IPS-NIHi11 (cell line): ENCODE measurements at regions not wholly inside any gene's neighbourhood (a gene's known extent, or its start where the extent isn't known, plus 50 kb on each side); places are given as distances from the start of the nearest gene placed in this dataset.
"Not testable (repeated sequence)": the region's sequence is repeated elsewhere in the genome, so short reads cannot be mapped to it uniquely, and the experiment has no call there.

ENCODE experiments used
- DNase-seq: peaks from one replicate; pipeline ENCODE4 v3.0.0; 2012; ENCODE audit warnings: mixed read lengths, low spot score

DNA sequence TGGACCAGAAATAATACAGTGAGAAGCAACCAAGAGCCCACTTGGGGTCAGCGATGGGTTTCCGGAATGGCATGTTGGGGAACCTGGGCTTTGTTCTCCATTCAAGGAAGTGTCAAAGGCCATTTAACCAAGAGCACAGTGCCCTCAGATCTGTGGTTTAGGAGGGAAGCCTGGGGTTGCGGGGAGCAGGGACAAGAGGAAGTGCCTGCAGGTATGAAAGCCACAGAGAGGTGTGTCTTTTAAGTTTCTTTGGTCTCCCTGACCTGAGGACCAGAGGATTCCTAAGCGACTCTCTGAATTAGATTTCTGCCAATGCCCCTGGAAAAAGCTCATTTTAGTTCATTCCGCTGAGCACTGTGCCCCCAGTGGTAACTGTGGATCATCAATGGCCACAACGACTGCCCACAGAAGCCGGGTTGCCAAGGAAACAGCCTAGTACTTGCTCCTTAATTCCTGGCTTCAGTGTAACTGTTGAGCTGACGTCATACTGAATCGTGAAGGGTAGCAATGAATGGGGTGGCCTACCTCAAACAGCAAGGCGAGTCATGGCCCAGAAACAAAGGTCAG is 107.3 kb upstream of the SPIN1 start:
- DNase-seq: peak; percentile 34

- DNase-seq: no peak
Observed at GRCh38 chr9:88278036-88278435, 110.2 kb upstream of the SPIN1 start.

- DNase-seq: no peak
Observed at GRCh38 chr9:88274078-88274477, 114.2 kb upstream of the SPIN1 start.

DNA sequence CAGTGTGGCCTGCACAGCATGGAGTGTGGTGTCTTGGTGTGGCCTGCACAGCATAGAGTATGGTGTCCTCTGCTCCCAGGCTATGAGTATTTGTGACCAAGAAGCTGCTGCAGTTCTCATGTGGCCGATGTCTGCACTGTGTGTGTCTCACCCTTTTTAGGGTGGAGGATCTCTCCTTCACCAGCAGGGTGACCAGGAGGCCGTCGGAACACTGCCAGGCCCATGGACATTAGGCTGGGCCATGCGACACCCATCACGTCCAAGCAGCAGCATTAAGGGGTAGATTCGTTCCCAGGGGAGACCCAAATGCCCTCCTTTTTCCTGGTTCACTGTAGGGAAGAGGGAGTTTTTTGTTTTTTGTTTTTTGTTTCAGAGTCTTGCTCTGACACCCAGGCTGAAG is 115.3 kb upstream of the SPIN1 start:
- DNase-seq: peak; percentile 29

DNA sequence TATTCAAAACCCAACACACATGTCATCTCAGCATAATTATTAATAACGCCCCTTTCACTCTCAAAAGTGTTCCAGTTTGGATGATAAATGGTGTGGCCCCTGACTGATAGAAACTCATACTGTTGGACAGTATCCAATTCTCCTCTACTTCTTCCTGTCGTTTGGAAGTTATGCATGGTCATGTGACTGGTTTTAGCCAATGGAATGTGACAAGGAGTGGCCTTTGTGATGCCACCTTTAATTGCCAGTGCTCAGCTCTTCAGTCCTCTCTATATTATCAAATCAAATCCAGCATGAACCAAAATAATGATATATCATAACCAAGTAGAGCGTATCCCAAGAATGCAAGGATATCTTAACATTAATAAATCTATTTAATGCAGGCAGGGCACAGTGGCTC is 117.8 kb upstream of the SPIN1 start:
- DNase-seq: no peak

GRCh38 chr9:88268886-88269285 is 119.4 kb upstream of the SPIN1 start:
- DNase-seq: no peak

DNA sequence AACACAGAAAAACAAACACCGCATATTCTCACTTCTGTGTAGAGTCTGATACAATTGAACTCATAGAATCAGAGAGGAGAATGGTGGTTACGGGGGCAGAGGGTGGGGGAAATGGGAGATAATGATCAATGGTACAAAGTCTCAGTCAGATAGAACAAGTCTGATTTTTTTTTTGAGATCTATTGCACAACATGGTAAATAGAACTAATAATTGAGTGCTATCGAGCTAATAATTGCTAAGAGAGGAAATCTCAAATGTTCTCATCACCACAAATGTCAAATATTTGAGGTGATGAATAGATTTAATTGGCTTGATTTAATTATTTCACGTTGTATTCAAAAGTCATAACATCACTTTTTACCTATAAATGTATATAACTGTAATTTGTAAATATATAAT is 121.0 kb upstream of the SPIN1 start:
- no peak for DNase-seq

- no peak for DNase-seq
Observed at GRCh38 chr9:88266416-88266815, 121.8 kb upstream of the SPIN1 start.

- no peak for DNase-seq
Observed at GRCh38 chr9:88259001-88259400, 120.7 kb upstream of the SPATA31C2 start.

DNA sequence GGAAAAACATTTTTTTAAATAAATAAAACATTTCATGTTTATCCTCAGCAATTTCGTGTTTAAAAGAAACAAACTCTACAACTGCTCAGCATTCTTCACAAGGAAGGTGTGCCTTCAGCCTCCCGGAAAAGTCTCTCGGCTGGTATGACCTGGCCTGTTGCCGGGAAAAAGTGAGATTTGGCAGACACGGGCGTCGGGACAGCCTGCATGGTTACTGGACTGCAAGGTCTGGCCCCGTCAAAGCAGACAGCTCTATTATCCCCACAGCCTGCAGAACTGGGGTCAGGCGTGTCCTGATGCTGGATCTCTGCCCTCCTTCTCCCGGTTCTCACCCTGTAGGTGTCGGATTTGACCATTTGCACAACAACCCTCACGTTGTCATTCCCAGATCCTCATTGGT is 120.3 kb upstream of the SPATA31C2 start:
- peak; percentile 45 for DNase-seq

- peak; percentile 60 for DNase-seq
Observed at GRCh38 chr9:88258024-88258423, 119.7 kb upstream of the SPATA31C2 start.

GRCh38 chr9:88256216-88256615 is 117.9 kb upstream of the SPATA31C2 start:
- DNase-seq: no peak

DNA sequence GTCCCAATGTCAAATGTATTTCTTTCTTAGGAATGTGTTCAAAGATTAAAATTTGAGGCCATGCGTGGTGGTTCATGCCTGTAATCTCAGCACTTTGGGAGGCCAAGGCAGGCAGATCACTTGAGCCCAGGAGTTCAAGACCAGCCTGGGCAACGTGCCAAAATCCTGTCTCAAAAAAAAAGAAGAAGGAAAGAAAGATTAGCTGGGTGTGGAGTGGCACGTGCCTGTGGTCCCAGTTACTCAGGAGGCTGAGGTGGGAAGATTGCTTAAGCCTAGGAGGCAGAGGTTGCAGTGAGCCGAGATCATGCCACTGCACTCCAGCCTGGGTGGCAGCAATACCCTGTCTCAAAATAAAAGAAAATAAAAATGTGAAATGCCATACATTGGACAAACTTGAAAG is 117.5 kb upstream of the SPATA31C2 start:
- DNase-seq: not testable (repeated sequence)

GRCh38 chr9:88251903-88252302 is 113.6 kb upstream of the SPATA31C2 start:
- DNase-seq: no peak

DNA sequence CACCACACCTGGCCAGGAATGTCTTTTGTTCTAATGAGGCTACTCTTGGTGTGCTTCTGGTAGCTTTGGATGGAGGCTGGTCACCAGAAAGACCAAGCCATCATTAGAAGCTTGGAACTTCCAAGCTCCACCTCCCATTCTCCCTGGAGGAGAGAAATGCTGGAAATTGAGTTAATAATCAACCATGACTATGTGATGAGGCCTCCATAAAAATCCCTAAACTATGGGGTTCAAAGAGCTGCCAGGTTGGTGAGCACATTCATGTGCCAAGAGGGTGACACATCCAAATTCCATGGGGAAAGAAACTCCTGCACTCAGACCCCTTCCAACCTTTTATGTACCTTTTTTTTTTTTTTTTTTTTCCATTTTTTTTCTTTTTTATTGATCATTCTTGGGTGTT is 105.5 kb upstream of the SPATA31C2 start:
- DNase-seq: no peak

DNA sequence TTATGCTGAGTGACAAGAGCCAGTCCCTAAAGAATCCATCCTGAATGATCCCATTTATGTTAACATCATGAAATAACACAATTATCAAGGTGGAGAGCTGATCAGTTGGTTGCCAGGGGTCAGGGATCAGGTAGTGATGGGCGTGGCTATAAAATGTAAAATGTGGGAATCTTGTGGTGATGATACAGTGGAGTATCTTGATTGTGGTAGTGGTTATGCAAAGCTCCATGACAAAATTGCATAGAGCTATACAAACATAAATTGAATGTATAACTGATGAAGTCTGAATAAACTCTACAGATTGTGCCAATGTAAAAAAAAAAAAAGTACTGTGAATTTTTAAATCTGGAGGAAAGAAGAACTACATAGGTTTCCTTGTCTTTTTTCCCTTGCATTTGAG is 104.6 kb upstream of the SPATA31C2 start:
- no peak for DNase-seq

DNA sequence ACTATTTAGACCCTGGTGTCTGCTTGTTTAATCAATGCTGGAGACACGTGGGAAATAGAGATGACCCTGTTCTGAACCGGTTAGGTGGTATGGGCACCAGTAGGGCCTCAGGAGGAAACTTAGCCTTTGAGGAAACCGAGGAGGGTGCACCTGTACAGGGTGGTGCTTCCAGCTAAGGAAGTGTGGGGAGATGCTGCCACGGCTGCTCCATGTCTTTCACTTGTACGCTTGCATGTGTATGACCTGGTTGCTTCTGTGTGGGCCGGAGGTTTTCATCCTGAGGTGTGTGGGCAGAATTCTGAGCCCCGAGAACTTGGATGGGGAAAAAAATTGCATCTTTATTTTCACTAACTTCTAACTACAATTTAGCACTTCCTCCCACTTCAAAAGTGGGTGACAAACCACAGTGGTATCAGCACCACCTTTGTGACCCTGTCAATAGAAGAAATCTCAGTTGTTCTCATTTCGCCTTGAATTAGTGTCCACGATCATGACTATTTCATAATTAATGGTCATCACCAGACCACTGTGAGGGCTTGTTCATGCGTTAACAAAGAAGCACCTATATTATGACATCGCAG is 99.8 kb upstream of the SPATA31C2 start:
- DNase-seq: no peak

- no peak for DNase-seq
Observed at GRCh38 chr9:88237479-88237961, 99.2 kb upstream of the SPATA31C2 start.

DNA sequence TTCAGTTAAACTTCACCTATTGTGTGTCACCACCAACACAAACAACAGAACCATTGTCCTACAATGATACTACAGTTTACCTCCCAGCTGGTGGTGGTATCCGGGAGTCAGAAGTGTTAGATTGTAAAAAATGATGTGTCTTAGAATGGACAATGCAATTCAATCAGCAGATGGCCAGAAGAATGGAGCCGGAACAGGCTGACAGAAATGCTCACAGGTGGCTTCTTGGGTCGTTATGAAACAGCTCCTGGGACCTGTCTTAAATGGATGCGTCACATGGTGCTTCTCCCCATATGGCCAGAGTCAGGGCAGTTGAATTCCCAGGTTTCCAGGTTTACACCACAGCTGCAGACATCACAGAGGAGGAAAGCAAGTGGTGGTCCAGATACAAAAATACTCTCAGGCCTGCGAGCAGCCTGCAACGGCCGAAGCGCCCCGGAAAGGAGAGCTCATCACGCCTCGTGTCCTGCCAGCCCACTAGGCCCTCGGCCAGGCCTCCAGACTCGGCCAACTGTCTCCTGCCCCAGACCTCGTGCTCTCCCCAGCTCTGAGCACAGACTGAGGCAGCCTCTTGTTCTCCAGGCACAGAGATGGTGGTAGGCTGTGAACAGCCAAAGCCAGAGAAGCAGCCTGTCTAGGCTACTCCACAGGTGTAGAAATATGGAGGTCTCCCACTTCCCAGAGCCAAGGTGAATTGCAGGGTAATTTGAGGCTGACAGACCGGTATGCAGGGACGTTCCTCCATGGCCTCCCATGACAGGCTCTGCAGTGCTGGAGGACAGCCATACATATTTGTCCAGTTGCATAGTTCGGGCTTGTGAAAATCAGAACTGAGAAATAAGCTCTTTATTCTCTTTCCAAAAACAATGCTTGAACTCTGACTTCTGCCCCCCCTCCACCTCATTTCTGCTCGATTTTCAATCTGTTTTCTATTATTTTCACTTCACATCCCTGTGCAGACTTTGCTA is 98.5 kb upstream of the SPATA31C2 start:
- no peak for DNase-seq

DNA sequence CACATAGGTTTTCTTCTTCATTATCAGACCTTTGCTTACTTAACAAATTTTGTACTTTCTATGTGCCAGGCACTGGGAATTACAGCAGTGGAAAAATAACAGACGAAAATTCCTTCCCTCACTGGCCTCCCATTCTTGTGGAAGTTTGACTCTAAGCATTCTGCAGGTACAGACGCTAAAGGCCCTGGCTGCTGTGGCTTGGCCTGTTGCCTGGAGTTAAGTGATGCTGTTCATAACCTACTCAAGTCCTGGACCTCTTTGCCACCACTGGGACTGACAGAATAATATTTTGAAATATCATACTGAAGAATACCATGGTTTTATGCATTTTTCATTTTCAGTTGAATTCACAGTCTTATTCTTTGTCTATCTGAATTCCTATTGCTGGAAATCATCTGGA is 97.3 kb upstream of the SPATA31C2 start:
- DNase-seq: no peak

DNA sequence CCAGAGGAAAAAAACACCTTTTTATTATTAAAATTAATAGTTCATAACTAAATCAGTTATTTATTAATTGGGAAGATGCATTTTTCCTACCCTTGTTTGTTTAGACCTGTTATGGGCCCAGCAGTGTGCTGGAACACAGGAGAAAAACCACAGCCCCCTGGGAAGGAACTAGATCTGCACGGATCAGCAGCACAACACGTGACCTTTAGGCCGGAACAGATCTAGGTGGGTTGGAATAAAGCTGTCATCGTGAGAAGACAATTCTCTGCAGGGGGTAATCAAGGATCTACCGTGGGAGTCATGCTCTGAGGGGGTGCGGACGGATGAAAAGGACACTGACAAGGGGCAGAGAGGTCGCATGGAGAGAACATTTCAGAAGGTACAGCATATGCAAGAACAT is 95.8 kb upstream of the SPATA31C2 start:
- DNase-seq: no peak

- DNase-seq: no peak
Observed at GRCh38 chr9:88233091-88233490, 94.8 kb upstream of the SPATA31C2 start.

DNA sequence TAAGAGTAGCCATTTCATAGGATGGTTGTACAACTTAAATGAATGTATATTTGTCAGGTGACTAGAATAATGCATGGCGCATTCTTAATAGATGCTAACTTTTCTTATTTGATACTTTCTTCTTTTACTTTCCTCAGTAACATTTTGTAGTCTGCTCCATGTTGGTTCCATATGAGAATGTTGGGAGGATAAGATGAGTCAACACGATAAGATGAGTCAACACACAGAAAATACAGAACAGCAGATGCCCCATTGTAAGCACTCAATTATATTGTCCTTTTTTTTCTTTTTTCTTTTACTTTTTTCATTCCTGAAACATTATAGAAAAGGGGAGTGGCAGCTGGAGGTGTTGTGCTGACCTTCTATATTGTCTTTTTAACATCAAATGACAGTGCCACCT is 92.3 kb upstream of the SPATA31C2 start:
- no peak for DNase-seq
